Caco-2 (cell line): ENCODE measurements at regions not wholly inside any gene's neighbourhood (a gene's known extent, or its start where the extent isn't known, plus 50 kb on each side); places are given as distances from the start of the nearest gene placed in this dataset.

Experiments used
- BruUV-seq: library from RNA; stranded (reverse); fragments of 400-500 nt; replicated peaks from 2 replicates; lab custom pipeline; 2021; lab: Mats Ljungman, UMichigan
- CTCF ChIA-PET: fragments of 300-600 bp; sonication (Branson Sonifier 250); formaldehyde crosslinking; loops from one replicate; lab custom pipeline; 2022; ENCODE audit warnings: antibody characterized with exemption; lab: Charles Lee
- POLR2A ChIA-PET: fragments of 300-600 bp; sonication (Branson Sonifier 250); formaldehyde crosslinking; loops from one replicate; lab custom pipeline; 2022; ENCODE audit warnings: antibody characterized with exemption; lab: Charles Lee
- DNase-seq, 2 experiments: peaks; one replicate each; pipeline versions ENCODE4 v3.0.0 to v3.0.0-alpha.2; 2020 to 2022
- H3K27me3 ChIP-seq: replicated peaks from 2 replicates; pipeline ENCODE4 v1.6.0; 2011; ENCODE audit warnings: low read length; ENCODE audit not compliant: control insufficient read depth, insufficient read depth
- H3K36me3 ChIP-seq: 2 replicates; pipeline ENCODE4 v1.5.1; 2011; ENCODE audit warnings: low read length; ENCODE audit not compliant: control insufficient read depth, insufficient read depth
- H3K4me1 ChIP-seq: fragments of 250-450 bp; sonication (Bioruptor Pico); 2 replicates; pipeline ENCODE4 v1.5.1; 2020; ENCODE audit warnings: mild to moderate bottlenecking
- H3K4me3 ChIP-seq: 2 replicates; pipeline ENCODE4 v1.5.1; 2011; ENCODE audit warnings: low read depth, mild to moderate bottlenecking, control low read depth, low read length
- H3K9me3 ChIP-seq: fragments of 250-450 bp; sonication (Bioruptor Pico); 2 replicates; pipeline ENCODE4 v1.5.1; 2020; ENCODE audit warnings: mild to moderate bottlenecking, moderate library complexity
- H3K27ac Mint-ChIP-seq: one replicate; pipeline ENCODE4 v1.8.0; 2022; ENCODE audit warnings: mixed read lengths; ENCODE audit not compliant: unreplicated experiment
- H3K27me3 Mint-ChIP-seq: one replicate; pipeline ENCODE4 v1.8.0; 2022; ENCODE audit warnings: mixed read lengths; ENCODE audit not compliant: insufficient read depth, unreplicated experiment
- H3K36me3 Mint-ChIP-seq: one replicate; pipeline ENCODE4 v1.8.0; 2022; ENCODE audit warnings: mild to moderate bottlenecking, mixed read lengths; ENCODE audit not compliant: insufficient read depth, unreplicated experiment
- H3K4me1 Mint-ChIP-seq: one replicate; pipeline ENCODE4 v1.8.0; 2022; ENCODE audit warnings: low read depth, mixed read lengths; ENCODE audit not compliant: unreplicated experiment
- H3K4me3 Mint-ChIP-seq: one replicate; pipeline ENCODE4 v1.8.0; 2022; ENCODE audit warnings: mild to moderate bottlenecking, moderate library complexity, mixed read lengths; ENCODE audit not compliant: unreplicated experiment
- H3K9me3 Mint-ChIP-seq: one replicate; pipeline ENCODE4 v1.8.0; 2022; ENCODE audit warnings: mixed read lengths; ENCODE audit not compliant: unreplicated experiment
- CTCF ChIP-seq, 2 experiments: fragments of 200-600 bp in 1 of 2; IDR thresholded peaks; 1 replicate in 1 of 2; 2 replicates in 1 of 2; pipeline versions ENCODE4 v1.5.1 to v1.8.0; 2011 to 2022; ENCODE audit warnings: antibody characterized with exemption in 1 of 2, control low read depth in 1 of 2, inconsistent platforms in 1 of 2, low read depth in 1 of 2, low read length in 1 of 2, mild to moderate bottlenecking in 1 of 2, moderate library complexity in 1 of 2; ENCODE audit not compliant: insufficient read depth in 1 of 2, severe bottlenecking in 1 of 2, unreplicated experiment in 1 of 2
- intact Hi-C: fragments of 100-400 bp; cut with micrococcal nuclease; formaldehyde crosslinking; loops from one replicate; pipeline ENCODE4 v1.10.0; 2022; ENCODE audit not compliant: unreplicated experiment

- Mint-ChIP-seq H3K4me3 (no peak overlapping the region), H3K27ac (no peak overlapping the region), H3K27me3 (no peaks in the 10 kb centered on the region), H3K9me3 (no peaks in the 10 kb centered on the region), H3K4me1 (no peaks in the 10 kb centered on the region), H3K36me3 (no peaks in the 10 kb centered on the region)
- no peak for DNase-seq
- no peak for TF ChIP-seq CTCF (IDR thresholded peaks at IDR 0.05; ENCODE audit: insufficient read depth in 1 of 2, low read depth in 1 of 2, low read length in 1 of 2, severe bottlenecking in 1 of 2, unreplicated experiment in 1 of 2)
- H3K27me3 ChIP-seq = no peaks in the 10 kb centered on the region
- no peaks in the 10 kb centered on the region for H3K9me3 ChIP-seq
- no peaks in the 10 kb centered on the region for H3K4me1 ChIP-seq
- POLR2A ChIA-PET = no interaction called here
- no peak overlapping the region for H3K4me3 ChIP-seq
- CTCF ChIA-PET = interaction anchor here (0.7 kb wide), 1 partner anchor 490 kb away, joined by 3 read pairs; no protein-coding TSS in a partner anchor
- H3K36me3 ChIP-seq = no peaks in the 10 kb centered on the region
- no TSS peak for BruUV-seq
- intact Hi-C loops = no loop called here
These were observed 452.3 kb downstream of the GALR1 start for GRCh38 chr18:77701977-77702376.

GRCh38 chr18:77702686-77703085 is 453.0 kb downstream of the GALR1 start:
- CTCF ChIA-PET = interaction anchor here (0.7 kb wide), 1 partner anchor 490 kb away, joined by 3 read pairs; no protein-coding TSS in a partner anchor
- H3K4me1 ChIP-seq = no peaks in the 10 kb centered on the region
- Mint-ChIP-seq H3K9me3 (no peaks in the 10 kb centered on the region), H3K4me1 (no peaks in the 10 kb centered on the region), H3K27ac (no peak overlapping the region), H3K4me3 (no peak overlapping the region), H3K36me3 (no peaks in the 10 kb centered on the region), H3K27me3 (no peaks in the 10 kb centered on the region)
- H3K9me3 ChIP-seq = no peaks in the 10 kb centered on the region
- DNase-seq = peak in 1 of 2 experiments; percentile 8
- peak in 1 of 2 experiments; percentile 23 for TF ChIP-seq CTCF (IDR thresholded peaks at IDR 0.05; ENCODE audit: insufficient read depth in 1 of 2, low read depth in 1 of 2, low read length in 1 of 2, severe bottlenecking in 1 of 2, unreplicated experiment in 1 of 2)
- H3K4me3 ChIP-seq = no peak overlapping the region
- intact Hi-C loops = no loop called here
- BruUV-seq = no TSS peak
- no peaks in the 10 kb centered on the region for H3K27me3 ChIP-seq
- POLR2A ChIA-PET = no interaction called here
- H3K36me3 ChIP-seq = no peaks in the 10 kb centered on the region

- CTCF ChIA-PET = no interaction called here
- Histone ChIP-seq H3K27me3 (no peaks in the 10 kb centered on the region), H3K4me3 (no peak overlapping the region), H3K4me1 (no peaks in the 10 kb centered on the region), H3K9me3 (no peaks in the 10 kb centered on the region), H3K36me3 (no peaks in the 10 kb centered on the region)
- H3K4me1 Mint-ChIP-seq = no peaks in the 10 kb centered on the region
- TF ChIP-seq CTCF (IDR thresholded peaks at IDR 0.05; ENCODE audit: insufficient read depth in 1 of 2, low read depth in 1 of 2, low read length in 1 of 2, severe bottlenecking in 1 of 2, unreplicated experiment in 1 of 2) = no peak
- H3K4me3 Mint-ChIP-seq = no peak overlapping the region
- no peaks in the 10 kb centered on the region for H3K27me3 Mint-ChIP-seq
- no TSS peak for BruUV-seq
- no peak for DNase-seq
- intact Hi-C loops = no loop called here
- H3K27ac Mint-ChIP-seq = no peak overlapping the region
- POLR2A ChIA-PET = no interaction called here
- H3K9me3 Mint-ChIP-seq = no peaks in the 10 kb centered on the region
- H3K36me3 Mint-ChIP-seq = no peaks in the 10 kb centered on the region
These were observed 455.7 kb downstream of the GALR1 start for GRCh38 chr18:77705301-77705700.
